ENCODE measurements at regions not wholly inside any gene's neighbourhood (a gene's known extent, or its start where the extent isn't known, plus 50 kb on each side); places are given as distances from the start of the nearest gene placed in this dataset.

DNA sequence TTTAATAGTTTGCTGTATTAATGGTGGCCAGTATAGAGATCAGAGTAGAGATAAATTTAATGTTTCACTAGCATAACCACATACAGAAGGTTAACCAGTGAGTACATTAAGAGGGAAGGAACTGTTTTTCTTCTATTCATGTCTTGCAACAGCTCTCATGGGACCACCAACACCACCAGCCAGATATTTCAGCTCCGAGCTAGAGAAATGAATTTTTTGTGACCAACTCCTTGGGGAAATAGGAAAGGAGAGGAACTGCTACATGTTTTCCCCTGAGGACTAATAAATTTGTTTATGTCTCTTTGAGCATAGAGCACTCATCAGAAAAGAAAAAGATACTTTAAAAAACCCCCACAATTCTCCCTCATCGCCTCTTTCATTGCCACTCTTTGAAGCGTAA lies 247.5 kb downstream of the MBNL1 start:
- DNase-seq = no peak

DNA sequence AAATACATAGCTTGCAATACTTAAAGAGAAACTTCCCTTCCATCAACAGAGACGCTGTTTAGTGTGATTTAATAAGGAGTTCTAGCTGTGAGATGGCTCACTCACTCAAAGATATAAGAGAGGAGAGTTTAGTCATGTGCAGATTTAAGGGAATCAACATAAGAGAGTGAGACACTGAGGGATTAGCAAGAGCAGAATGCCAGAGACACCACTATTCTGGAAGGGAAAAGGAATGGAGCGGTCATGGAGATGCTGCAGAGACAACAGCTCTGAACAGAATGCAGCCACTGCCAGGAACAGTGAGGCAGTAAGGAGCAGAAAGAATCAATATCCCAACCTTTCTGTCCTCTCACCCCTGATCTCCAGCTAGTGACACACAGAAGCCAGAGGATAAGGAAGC lies 248.8 kb downstream of the MBNL1 start:
- DNase-seq = no peak

- no peak for DNase-seq
These were observed 249.6 kb downstream of the MBNL1 start for GRCh38 chr3:152518346-152518745.

- DNase-seq = no peak
These were observed 250.6 kb downstream of the MBNL1 start for GRCh38 chr3:152519376-152519775.

- no peak for DNase-seq
These were observed 253.3 kb downstream of the MBNL1 start for GRCh38 chr3:152522036-152522435.

DNA sequence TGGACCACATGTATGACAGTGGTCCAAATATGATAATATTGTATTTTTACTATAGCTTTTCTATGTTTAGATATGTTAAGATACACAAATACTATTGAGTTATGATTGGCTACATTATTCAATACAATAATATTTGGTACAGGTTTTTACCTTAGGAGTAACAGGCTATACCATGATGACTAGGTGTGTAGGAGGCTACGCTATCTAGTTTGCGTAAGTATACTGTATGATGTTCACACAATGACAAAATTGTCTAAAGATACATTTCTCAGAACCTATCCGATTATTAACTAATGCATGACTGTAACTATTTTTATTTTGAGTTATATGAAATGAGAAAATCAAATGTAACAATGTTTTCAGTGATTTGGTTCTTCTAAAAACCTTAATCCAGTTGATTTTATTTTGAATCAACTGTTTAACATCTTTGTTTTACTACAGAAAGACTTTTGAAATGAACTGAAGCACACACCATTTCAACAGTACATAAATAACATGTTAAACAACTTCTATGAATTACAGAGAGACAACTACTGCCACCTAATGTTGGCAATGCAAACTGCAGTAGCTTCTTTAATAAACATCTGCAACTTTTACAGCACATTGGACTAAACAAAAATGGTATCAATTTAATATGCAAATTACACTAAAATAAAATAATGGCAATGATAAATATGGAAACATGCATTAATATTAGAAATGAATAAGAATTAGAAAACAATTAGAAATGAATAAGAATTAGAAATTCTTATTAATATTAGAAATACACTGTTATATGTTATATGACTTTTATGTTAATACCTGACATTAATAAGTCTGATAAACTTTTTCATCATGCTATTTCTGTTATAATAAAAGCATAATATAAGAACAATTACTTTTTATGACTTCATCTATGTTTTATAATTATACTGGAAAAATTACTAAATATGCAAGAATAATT lies 255.7 kb downstream of the MBNL1 start:
- peak in 1 of 4 experiments; percentile 3 for DNase-seq

DNA sequence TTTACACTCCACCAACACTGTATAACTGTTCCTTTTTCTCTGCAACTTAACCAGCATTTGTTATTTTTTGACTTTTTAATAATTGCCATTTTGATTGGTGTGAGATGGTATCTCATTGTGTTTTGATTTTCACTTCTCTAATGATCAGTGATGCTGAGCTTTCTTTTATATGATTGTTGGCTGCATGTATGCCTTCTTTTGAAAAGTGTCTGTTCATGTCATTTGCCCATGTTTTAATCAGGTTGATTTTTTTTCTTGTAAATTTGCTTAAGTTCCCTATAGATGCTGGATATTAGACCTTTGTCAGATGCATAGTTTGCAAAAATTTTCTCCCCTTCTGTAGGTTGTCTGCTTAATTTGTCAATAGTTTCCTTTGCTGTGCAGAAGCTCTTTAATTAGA lies 263.0 kb downstream of the MBNL1 start:
- DNase-seq = no peak

GRCh38 chr3:152538518-152538917 lies 269.8 kb downstream of the MBNL1 start:
- DNase-seq = no peak

DNA sequence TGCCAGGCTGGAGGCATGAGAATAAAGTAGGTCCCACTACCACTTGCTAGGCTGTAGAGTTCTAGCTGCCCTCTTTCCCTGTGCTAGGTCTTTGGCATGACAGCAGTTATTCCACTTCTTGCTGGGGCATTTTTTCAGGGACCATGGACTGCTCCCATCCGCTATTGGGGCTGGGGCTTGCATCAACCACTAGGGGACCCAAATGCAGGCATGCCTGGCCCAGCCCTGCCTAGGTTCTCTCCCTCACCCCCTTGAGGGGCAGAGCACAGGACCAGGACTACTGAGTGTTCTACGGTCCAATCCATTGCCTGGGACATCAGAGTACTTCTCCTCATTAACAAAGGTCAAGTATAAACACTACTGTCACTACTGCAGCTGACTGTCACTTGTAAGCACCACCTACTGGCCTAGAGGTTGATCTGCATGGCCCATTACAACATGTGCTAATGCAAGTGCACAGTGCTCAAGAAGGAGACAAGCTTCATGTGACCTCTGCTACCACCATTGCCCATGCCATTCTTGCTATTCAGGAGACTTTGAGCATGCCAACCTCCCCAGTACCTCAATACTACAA lies 270.5 kb downstream of the MBNL1 start:
- no peak for DNase-seq

- no peak for DNase-seq
These were observed 271.4 kb downstream of the MBNL1 start for GRCh38 chr3:152540120-152540519.

- no peak for DNase-seq
These were observed 278.4 kb downstream of the MBNL1 start for GRCh38 chr3:152547153-152547552.

- no peak for DNase-seq
These were observed 280.5 kb downstream of the MBNL1 start for GRCh38 chr3:152549263-152549662.

DNA sequence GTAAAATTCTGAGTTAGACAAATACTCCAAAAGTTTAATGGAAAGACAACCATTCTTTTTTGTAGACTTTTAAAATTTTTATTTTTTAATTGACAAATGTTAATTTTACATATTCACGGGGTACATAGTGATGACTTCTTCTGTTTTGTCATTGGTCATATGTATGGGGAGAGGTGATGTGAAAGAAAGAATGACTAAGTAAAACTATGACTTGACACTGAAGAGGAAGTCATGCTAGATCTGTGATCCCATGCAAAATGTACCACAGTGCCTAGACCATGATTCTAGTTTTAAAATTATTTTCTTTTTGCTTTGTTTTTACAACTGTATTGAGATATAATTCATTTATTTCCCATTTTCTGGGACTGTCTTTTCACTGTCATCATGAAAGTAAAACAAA lies 281.6 kb downstream of the MBNL1 start:
- no peak for DNase-seq

GRCh38 chr3:152554980-152555379 lies 280.0 kb upstream of the P2RY1 start:
- no peak for DNase-seq

DNA sequence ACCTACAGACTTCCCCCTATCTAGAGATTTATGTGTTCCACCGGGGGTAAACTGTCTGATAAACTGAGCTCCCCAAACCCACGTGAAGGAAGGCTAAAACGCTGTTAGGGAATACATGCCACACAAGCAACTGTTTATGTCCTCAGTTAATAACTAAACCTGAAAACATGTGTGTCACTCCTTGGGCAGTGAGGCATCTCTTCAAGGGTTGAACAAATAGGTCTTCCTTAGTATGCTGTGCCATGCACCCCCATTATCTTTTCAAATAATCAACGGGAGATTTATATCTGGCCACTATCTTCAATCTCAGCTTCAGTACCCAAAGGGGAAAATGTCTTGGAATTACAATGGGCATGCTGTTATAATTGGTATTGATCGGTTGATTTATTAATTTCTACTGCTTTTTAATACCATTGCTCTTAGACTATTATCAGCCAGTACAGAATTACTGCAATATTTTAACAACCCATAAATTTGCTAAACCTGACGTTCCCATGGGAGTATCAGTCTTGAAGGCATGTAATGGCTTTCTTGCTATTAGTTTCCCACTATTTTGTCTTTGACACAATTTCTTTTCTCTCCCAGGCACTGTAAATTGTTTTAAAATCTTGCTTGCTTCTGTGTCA lies 279.2 kb upstream of the P2RY1 start:
- no peak for DNase-seq

- DNase-seq = no peak
These were observed 278.1 kb upstream of the P2RY1 start for GRCh38 chr3:152556731-152557254.

- DNase-seq = no peak
These were observed 277.5 kb upstream of the P2RY1 start for GRCh38 chr3:152557302-152557999.

GRCh38 chr3:152558386-152558785 lies 276.5 kb upstream of the P2RY1 start:
- no peak for DNase-seq

- no peak for DNase-seq
These were observed 275.7 kb upstream of the P2RY1 start for GRCh38 chr3:152559246-152559645.

DNA sequence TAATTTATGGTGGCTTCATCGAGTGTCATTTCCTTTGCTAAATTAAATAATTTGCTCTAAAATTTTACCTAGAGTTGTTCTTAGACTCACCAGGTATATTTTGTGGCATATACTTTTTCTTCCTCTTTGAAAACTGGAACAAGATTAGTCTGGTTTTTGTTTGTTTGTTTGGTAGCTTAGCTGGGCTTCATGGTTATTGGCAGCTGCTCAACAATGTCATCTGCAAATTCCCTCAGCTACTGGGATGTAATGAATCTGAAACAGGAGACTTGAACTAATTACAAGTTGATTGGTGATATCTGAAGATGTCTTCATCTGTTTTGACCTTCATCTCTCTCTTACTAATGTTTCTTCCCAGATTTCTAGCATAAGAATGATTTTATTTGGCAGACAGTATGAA lies 270.5 kb upstream of the P2RY1 start:
- DNase-seq = no peak

DNA sequence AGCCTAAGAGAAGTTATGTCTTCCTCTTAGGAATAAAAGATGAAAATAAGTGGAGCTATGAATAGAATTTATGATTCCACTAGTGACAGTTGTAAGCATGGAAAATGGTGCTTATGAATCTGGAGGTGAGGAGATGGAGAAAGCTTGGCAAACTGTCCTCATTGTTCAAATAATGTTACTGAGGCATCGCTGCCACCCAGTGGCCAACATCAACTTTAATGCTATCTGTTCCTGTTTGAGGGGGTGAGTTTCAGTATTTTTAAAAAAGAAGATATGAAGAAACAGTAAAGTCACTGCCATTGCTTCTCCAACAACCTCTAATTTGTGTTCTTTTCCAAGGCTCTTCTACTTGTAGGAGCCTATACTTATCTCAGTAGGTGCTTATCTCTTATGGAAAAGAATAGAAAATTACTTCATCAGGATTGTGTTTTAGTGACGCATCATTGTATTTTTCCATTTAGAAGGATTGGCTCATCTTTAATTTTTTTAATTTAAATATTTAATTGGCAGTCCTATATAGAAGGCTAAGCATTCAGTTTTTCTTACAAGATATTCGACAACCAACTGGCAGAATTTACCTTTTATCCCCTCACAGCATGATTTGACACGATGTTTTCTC lies 260.4 kb upstream of the P2RY1 start:
- DNase-seq = peak in 1 of 4 experiments; percentile 6

- no peak for DNase-seq
These were observed 256.2 kb upstream of the P2RY1 start for GRCh38 chr3:152578769-152579168.

GRCh38 chr3:152581951-152582350 lies 253.0 kb upstream of the P2RY1 start:
- DNase-seq = no peak

Data from activated naive CD4-positive, alpha-beta T cell (primary cell).